K562 (cell line): ENCODE measurements at regions not wholly inside any gene's neighbourhood (a gene's known extent, or its start where the extent isn't known, plus 50 kb on each side); places are given as distances from the start of the nearest gene placed in this dataset.

ENCODE experiments used
- ATAC-seq: fragments of 200-7000 bp; cut with Tn5 transposase; 3 replicates; pipeline ENCODE4 v1.9.1; 2020; ENCODE audit warnings: moderate library complexity
- BruUV-seq: library from RNA; stranded (reverse); fragments of 400-500 nt; replicated peaks from 2 replicates; lab custom pipeline; 2021; lab: Mats Ljungman, UMichigan
- CTCF ChIA-PET: fragments of 300-600 bp; formaldehyde crosslinking; extraction: SDS; loops from one replicate; lab custom pipeline; 2021; ENCODE audit warnings: low intra/inter-chr PET ratio; lab: Yijun Ruan, JAX
- POLR2A ChIA-PET: fragments of 300-600, 350-650 bp; sonication (Branson Sonifier 250); formaldehyde crosslinking; extraction: SDS; loops from one replicate; lab custom pipeline; 2021; ENCODE audit warnings: antibody characterized with exemption, inconsistent platforms; lab: Yijun Ruan, JAX
- DNase-seq, 4 experiments: peaks; one replicate each; pipeline versions ENCODE4 v3.0.0 to v3.0.0-alpha.2; 2011 to 2018; ENCODE audit warnings: low spot score in 3 of 4, mixed read lengths in 3 of 4; ENCODE audit errors: extremely low read depth in 1 of 4
- FAIRE-seq: peaks from 2 replicates; lab custom pipeline; 2011; peaks lifted over from hg19 to GRCh38; lab: Jason Lieb, UNC
- H2AFZ ChIP-seq: 2 replicates; pipeline ENCODE4 v1.6.0; 2011; ENCODE audit warnings: low read depth, low read length, control low read depth, inconsistent platforms
- H3K27ac ChIP-seq: fragments of 200-600 bp; 3 replicates; pipeline ENCODE4 v1.8.0; 2011; ENCODE audit warnings: low read depth, mild to moderate bottlenecking, control low read depth, inconsistent platforms, low read length, moderate library complexity, mixed read lengths; ENCODE audit errors: extremely low read depth
- H3K27me3 ChIP-seq, 2 experiments: fragments of 300-600 bp in 1 of 2; 2 replicates in 1 of 2; 3 replicates in 1 of 2; pipeline versions ENCODE4 v1.6.0 to v1.8.0; 2011; ENCODE audit warnings: inconsistent platforms in 2 of 2, low read length in 2 of 2, mild to moderate bottlenecking in 1 of 2, mixed read lengths in 1 of 2, moderate library complexity in 1 of 2; ENCODE audit not compliant: control insufficient read depth in 2 of 2, insufficient read depth in 2 of 2
- H3K36me3 ChIP-seq: fragments of 300-600 bp; 3 replicates; pipeline ENCODE4 v1.8.0; 2011; ENCODE audit warnings: mild to moderate bottlenecking, low read length, inconsistent platforms; ENCODE audit not compliant: control insufficient read depth, insufficient read depth
- H3K4me1 ChIP-seq, 2 experiments: fragments of 200-600 bp in 1 of 2; replicated peaks in 1 of 2; 2 replicates in 1 of 2; 3 replicates in 1 of 2; pipeline versions ENCODE4 v1.5.1 to v1.8.0; 2011; ENCODE audit warnings: inconsistent platforms in 2 of 2, low read length in 2 of 2, mild to moderate bottlenecking in 1 of 2, mixed read lengths in 1 of 2, moderate library complexity in 1 of 2; ENCODE audit not compliant: control insufficient read depth in 2 of 2, insufficient read depth in 2 of 2
- H3K4me2 ChIP-seq: 2 replicates; pipeline ENCODE4 v1.6.1; 2011; ENCODE audit warnings: low read length, control low read depth, inconsistent platforms, mixed read lengths; ENCODE audit not compliant: insufficient read depth
- H3K4me3 ChIP-seq: fragments of 200-600 bp; sonication (generic), shearing (Covaris generic); 2 replicates; pipeline ENCODE4 v1.5.1; 2016; ENCODE audit warnings: control low read depth, inconsistent platforms
- H3K79me2 ChIP-seq: fragments of 200-600 bp; 3 replicates; pipeline ENCODE4 v1.8.0; 2011; ENCODE audit warnings: low read length, inconsistent platforms; ENCODE audit not compliant: control insufficient read depth, insufficient read depth
- H3K9ac ChIP-seq, 2 experiments: 2 replicates each; pipeline versions ENCODE4 v1.6.0 to v1.6.1; 2011; ENCODE audit warnings: low read depth in 2 of 2, low read length in 2 of 2, control low read depth in 1 of 2, inconsistent platforms in 1 of 2, mild to moderate bottlenecking in 1 of 2, mixed read lengths in 1 of 2; ENCODE audit not compliant: insufficient read depth in 1 of 2
- H3K9me1 ChIP-seq: one replicate; pipeline ENCODE4 v1.6.0; 2011; ENCODE audit warnings: inconsistent platforms, mild to moderate bottlenecking, low read length, moderate library complexity; ENCODE audit not compliant: control insufficient read depth, insufficient read depth
- H3K9me3 ChIP-seq: replicated peaks from 2 replicates; pipeline ENCODE4 v1.5.1; 2011; ENCODE audit warnings: low read depth, low read length, inconsistent platforms; ENCODE audit not compliant: control insufficient read depth, insufficient read depth
- H4K20me1 ChIP-seq: replicated peaks from 2 replicates; pipeline ENCODE4 v1.6.1; 2011; ENCODE audit warnings: low read length, inconsistent platforms, mixed read lengths; ENCODE audit not compliant: control insufficient read depth, insufficient read depth
- FUS ChIP-seq: fragments of 200-400 bp; formaldehyde crosslinking; optimal IDR thresholded peaks from 2 replicates; pipeline ENCODE3; 2017; ENCODE audit warnings: low read depth, low read length
- GTF2F1 ChIP-seq: IDR thresholded peaks from 2 replicates; pipeline ENCODE4 v1.6.1; 2011; ENCODE audit warnings: low read depth, low read length, improper control_type of control experiment
- NCOA6 ChIP-seq: fragments of 450-650 bp; IDR thresholded peaks from 2 replicates; pipeline ENCODE4 v1.6.1; 2017; ENCODE audit warnings: mild to moderate bottlenecking
- NFIC ChIP-seq: fragments of 450-650 bp; IDR thresholded peaks from 2 replicates; pipeline ENCODE4 v1.6.1; 2017; ENCODE audit warnings: mild to moderate bottlenecking, inconsistent platforms
- NR4A1 ChIP-seq, 2 experiments: fragments of 250-450 bp in 1 of 2; fragments of 450-650 bp in 1 of 2; sonication (Bioruptor Pico) in 1 of 2; IDR thresholded peaks; 2 replicates each; pipeline versions ENCODE4 v1.4.0 to v1.6.1; 2016 to 2020; ENCODE audit warnings: mild to moderate bottlenecking in 2 of 2, missing compliant biosample characterization in 1 of 2, missing genetic modification characterization in 1 of 2, moderate library complexity in 1 of 2
- PML ChIP-seq: IDR thresholded peaks from 2 replicates; pipeline ENCODE4 v1.6.1; 2012; ENCODE audit warnings: low read length, inconsistent platforms
- PRPF4 ChIP-seq: fragments of 200-400 bp; formaldehyde crosslinking; IDR thresholded peaks from one replicate; pipeline ENCODE4 v1.6.1; 2017; ENCODE audit warnings: low read length, low read depth, mild to moderate bottlenecking; ENCODE audit not compliant: insufficient read depth, poor library complexity, severe bottlenecking
- ZNF41 ChIP-seq: fragments of 250-450 bp; sonication (Bioruptor Pico); conservative IDR thresholded peaks from 2 replicates; pipeline ENCODE4 v1.4.0; 2020; ENCODE audit warnings: mild to moderate bottlenecking
- WGBS: fragments of 100-300 bp; shearing (Covaris generic); methylation state at CpG from one replicate; pipeline ENCODE4 v1.1.6; 2016; ENCODE audit warnings: low coverage, mixed read lengths; ENCODE audit not compliant: insufficient coverage; ENCODE audit errors: missing lambda C conversion rate; 5-methylcytosine and 5-hydroxymethylcytosine counted together
- in situ Hi-C: fragments of 300-500 bp; cut with MboI; formaldehyde crosslinking; loops from 4 replicates; pipeline ENCODE4 v1.15.0; 2018; ENCODE audit warnings: inconsistent platforms, mixed read lengths
- intact Hi-C: fragments of 100-400 bp; cut with micrococcal nuclease; formaldehyde crosslinking; loops from 2 replicates; pipeline ENCODE4 v1.14.2; 2022

- ATAC-seq (no peak), FAIRE-seq (no peak), DNase-seq (no peak)
- Histone ChIP-seq H3K36me3 (no peaks in the 10 kb centered on the region), H3K9me3 (no peaks in the 10 kb centered on the region; the same call in 1 of the 2 replicates), H3K4me1 (no peaks in the 10 kb centered on the region), H3K27me3 (no peaks in the 10 kb centered on the region), H3K4me3 (no peak overlapping the region), H3K79me2 (no peaks in the 10 kb centered on the region), H4K20me1 (no peaks in the 10 kb centered on the region), H2AFZ (no peak overlapping the region), H3K9ac (no peak overlapping the region), H3K9me1 (no peaks in the 10 kb centered on the region), H3K4me2 (no peak overlapping the region), H3K27ac (no peak overlapping the region)
- TF ChIP-seq FUS (no peak), ZNF41 (CRISPR knock-in tag) (no peak)
- 0% methylated on average over 1 of the region's 1 CpG for WGBS
- CTCF ChIA-PET = no interaction called here
- POLR2A ChIA-PET = no interaction called here
- BruUV-seq = no TSS peak
- intact Hi-C loops = no loop called here
- in situ Hi-C loops = no loop called here
Measured at GRCh38 chr3:7913283-7913682, 588.3 kb upstream of the LMCD1 start.

GRCh38 chr3:7915356-7915755 lies 586.3 kb upstream of the LMCD1 start:
- ATAC-seq (no peak), FAIRE-seq (no peak), DNase-seq (no peak)
- intact Hi-C loops (no loop called here), in situ Hi-C loops (no loop called here)
- no peak overlapping the region for H3K9ac ChIP-seq
- H3K79me2 ChIP-seq = no peaks in the 10 kb centered on the region
- H3K4me1 ChIP-seq = no peaks in the 10 kb centered on the region
- H3K9me1 ChIP-seq = no peaks in the 10 kb centered on the region
- H3K4me2 ChIP-seq = no peak overlapping the region
- no peaks in the 10 kb centered on the region for H3K36me3 ChIP-seq
- ChIA-PET CTCF (no interaction called here), POLR2A (interaction anchor here (0.8 kb wide), 1 partner anchor 105 kb away, joined by 3 read pairs; no protein-coding TSS in a partner anchor)
- WGBS = 0% methylated on average over 4 of the region's 4 CpGs
- no peak overlapping the region for H3K4me3 ChIP-seq
- H3K27me3 ChIP-seq = no peaks in the 10 kb centered on the region
- no peak overlapping the region for H3K27ac ChIP-seq
- no peaks in the 10 kb centered on the region for H4K20me1 ChIP-seq
- H2AFZ ChIP-seq = no peak overlapping the region
- no TSS peak for BruUV-seq
- TF ChIP-seq NFIC = no peak
- no peak for TF ChIP-seq NCOA6
- no peak for TF ChIP-seq PML
- TF ChIP-seq NR4A1 (CRISPR knock-in tag; IDR thresholded peaks at IDR 0.05) = no peak
- no peak for TF ChIP-seq NR4A1 (tag; IDR thresholded peaks at IDR 0.05)
- TF ChIP-seq GTF2F1 = no peak
- TF ChIP-seq PRPF4 = no peak
- peaks cover 2% of the 10 kb centered on the region; the same call in 1 of the 2 replicates for H3K9me3 ChIP-seq
